Smooth muscle cell (in vitro differentiated cells): ENCODE measurements at regions not wholly inside any gene's neighbourhood (a gene's known extent, or its start where the extent isn't known, plus 50 kb on each side); places are given as distances from the start of the nearest gene placed in this dataset.

Experiments used
- DNase-seq: peaks from one replicate; lab custom pipeline; 2025; ENCODE audit not compliant: unreplicated experiment; lab: John Stamatoyannopoulos, UW
- H2AFZ ChIP-seq: fragments of 200-600 bp; sonication (generic); 2 replicates; pipeline ENCODE4 v1.6.0; 2016; ENCODE audit warnings: antibody characterized with exemption, low read depth, mild to moderate bottlenecking
- H3F3A ChIP-seq: fragments of 200-600 bp; sonication (generic); 2 replicates; pipeline ENCODE4 v1.6.0; 2017; ENCODE audit warnings: antibody characterized with exemption, low read depth
- H3K27ac ChIP-seq: fragments of 200-600 bp; sonication (generic); 2 replicates; pipeline ENCODE4 v1.5.1; 2016; ENCODE audit warnings: low read depth, mild to moderate bottlenecking
- H3K27me3 ChIP-seq: fragments of 200-600 bp; sonication (generic); 2 replicates; pipeline ENCODE4 v1.6.1; 2016; ENCODE audit warnings: low read depth, mild to moderate bottlenecking
- H3K36me3 ChIP-seq: fragments of 200-600 bp; sonication (generic); 2 replicates; pipeline ENCODE4 v1.5.1; 2016; ENCODE audit warnings: low read depth
- H3K4me1 ChIP-seq: fragments of 200-600 bp; sonication (generic); 2 replicates; pipeline ENCODE4 v1.5.1; 2016; ENCODE audit warnings: low read depth
- H3K4me2 ChIP-seq: fragments of 200-600 bp; sonication (generic); 2 replicates; pipeline ENCODE4 v1.6.0; 2016; ENCODE audit warnings: mild to moderate bottlenecking
- H3K4me3 ChIP-seq: fragments of 200-600 bp; sonication (generic); 2 replicates; pipeline ENCODE4 v1.5.1; 2016; ENCODE audit warnings: mild to moderate bottlenecking
- H3K79me2 ChIP-seq: fragments of 200-600 bp; sonication (generic); 2 replicates; pipeline ENCODE4 v1.6.0; 2016; ENCODE audit warnings: low read depth, mild to moderate bottlenecking
- H3K9ac ChIP-seq: fragments of 200-600 bp; sonication (generic); 2 replicates; pipeline ENCODE4 v1.6.0; 2016; ENCODE audit warnings: low read depth
- H3K9me3 ChIP-seq: fragments of 200-600 bp; sonication (generic); replicated peaks from 2 replicates; pipeline ENCODE4 v1.5.1; 2016; ENCODE audit warnings: low read depth
- H4K20me1 ChIP-seq: fragments of 200-600 bp; sonication (generic); 2 replicates; pipeline ENCODE4 v1.6.0; 2016; ENCODE audit warnings: low read depth
- WGBS: methylation state at CpG from one replicate; pipeline ENCODE4 v1.1.7; 2016; ENCODE audit warnings: low lambda C conversion rate; 5-methylcytosine and 5-hydroxymethylcytosine counted together
- TF ChIP-seq, protein P1 (sequence below): fragments of 200-600 bp; sonication (generic); IDR thresholded peaks from 2 replicates; pipeline ENCODE4 v1.5.1; 2017; ENCODE audit warnings: borderline replicate concordance, mild to moderate bottlenecking, antibody characterized with exemption; ENCODE audit not compliant: insufficient read depth, poor library complexity, severe bottlenecking

DNA sequence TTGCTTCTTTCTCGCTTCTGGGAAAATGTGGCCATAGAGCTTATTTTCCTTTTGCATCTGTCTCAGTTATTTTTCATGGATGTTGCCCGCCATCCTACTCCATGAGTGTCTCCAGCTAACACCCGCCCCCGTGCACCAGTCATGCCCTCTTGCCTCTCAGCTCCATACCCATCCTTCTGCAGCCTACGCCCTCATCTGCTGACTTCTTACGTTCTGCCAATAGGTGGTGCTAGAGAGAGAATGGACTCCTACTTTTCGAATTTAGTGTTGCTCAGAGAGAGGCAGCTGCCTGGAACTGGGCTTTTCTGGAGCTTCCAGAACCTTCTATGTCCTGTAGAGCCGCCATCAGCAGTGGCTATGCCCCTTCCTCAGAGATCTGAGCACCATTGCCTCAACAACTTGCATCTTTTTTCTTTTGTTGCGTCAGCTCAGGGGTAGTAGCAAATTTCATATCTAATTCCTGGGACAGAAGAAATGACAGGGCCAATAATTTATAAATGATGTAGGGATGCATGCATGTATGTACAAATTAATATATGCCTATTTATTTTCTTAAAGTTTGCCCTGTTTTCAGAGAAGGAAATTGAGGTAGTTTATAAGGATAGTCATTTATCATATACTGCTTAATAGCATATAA lies 119.7 kb upstream of the MYOCD start:
- Histone ChIP-seq H3K27ac (no peak overlapping the region), H4K20me1 (no peaks in the 10 kb centered on the region), H3K36me3 (no peaks in the 10 kb centered on the region), H3K79me2 (no peaks in the 10 kb centered on the region), H3K4me1 (peaks cover 6% of the 10 kb centered on the region), H3K4me3 (no peak overlapping the region), H3K4me2 (no peak overlapping the region), H3K9ac (no peak overlapping the region), H2AFZ (no peak overlapping the region), H3F3A (no peaks in the 10 kb centered on the region), H3K27me3 (no peaks in the 10 kb centered on the region), H3K9me3 (no peaks in the 10 kb centered on the region)
- 35% methylated on average over 9 of the region's 9 CpGs for WGBS
- DNase-seq, result no peak
- TF ChIP-seq, protein P1, sequence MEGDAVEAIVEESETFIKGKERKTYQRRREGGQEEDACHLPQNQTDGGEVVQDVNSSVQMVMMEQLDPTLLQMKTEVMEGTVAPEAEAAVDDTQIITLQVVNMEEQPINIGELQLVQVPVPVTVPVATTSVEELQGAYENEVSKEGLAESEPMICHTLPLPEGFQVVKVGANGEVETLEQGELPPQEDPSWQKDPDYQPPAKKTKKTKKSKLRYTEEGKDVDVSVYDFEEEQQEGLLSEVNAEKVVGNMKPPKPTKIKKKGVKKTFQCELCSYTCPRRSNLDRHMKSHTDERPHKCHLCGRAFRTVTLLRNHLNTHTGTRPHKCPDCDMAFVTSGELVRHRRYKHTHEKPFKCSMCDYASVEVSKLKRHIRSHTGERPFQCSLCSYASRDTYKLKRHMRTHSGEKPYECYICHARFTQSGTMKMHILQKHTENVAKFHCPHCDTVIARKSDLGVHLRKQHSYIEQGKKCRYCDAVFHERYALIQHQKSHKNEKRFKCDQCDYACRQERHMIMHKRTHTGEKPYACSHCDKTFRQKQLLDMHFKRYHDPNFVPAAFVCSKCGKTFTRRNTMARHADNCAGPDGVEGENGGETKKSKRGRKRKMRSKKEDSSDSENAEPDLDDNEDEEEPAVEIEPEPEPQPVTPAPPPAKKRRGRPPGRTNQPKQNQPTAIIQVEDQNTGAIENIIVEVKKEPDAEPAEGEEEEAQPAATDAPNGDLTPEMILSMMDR, result peak; percentile 76

DNA sequence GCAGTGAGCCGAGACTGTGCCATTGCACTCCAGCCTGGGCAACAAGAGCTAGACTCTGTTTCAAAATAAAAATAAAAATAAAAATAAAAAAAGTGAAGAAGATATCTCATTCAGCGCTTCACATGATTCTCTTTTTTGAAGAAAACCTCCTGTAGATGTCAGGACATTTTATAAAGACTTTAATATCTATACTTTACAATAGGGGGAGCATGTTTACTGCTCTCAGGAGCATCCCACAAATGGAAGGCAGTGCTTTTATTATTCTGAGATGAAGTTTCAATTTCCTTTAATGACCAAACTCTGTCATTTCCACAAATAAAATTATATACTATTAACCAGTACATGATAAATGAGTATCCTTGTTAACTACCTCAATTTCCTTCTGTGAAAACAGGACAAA lies 118.7 kb upstream of the MYOCD start:
- Histone ChIP-seq H2AFZ (no peak overlapping the region), H3K9ac (no peak overlapping the region)
- TF ChIP-seq, protein P1, result no peak

DNA sequence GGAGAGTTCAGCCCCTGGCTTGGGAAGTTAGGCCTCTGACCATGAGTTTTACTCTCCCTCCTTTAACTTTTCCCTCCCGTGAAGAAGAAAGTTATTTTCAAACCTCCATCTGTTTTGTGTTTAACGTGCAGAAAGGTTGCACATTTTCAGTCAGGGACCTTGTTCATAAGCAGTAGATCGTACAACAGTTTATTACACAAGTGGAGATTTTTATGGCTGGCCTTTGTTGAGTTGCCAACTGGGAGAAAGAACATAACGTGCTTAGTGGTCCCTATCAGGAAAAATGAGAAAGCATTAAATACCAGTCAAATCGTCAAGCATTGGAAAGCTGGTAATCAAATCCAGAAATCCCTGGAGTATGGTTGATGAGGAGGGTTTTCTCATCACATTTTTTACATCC lies 117.9 kb upstream of the MYOCD start:
- TF ChIP-seq, protein P1, result no peak
- Histone ChIP-seq H3K4me3 (no peak overlapping the region), H3K36me3 (no peaks in the 10 kb centered on the region), H3K27me3 (no peaks in the 10 kb centered on the region), H3K4me1 (peaks cover 6% of the 10 kb centered on the region), H3K9ac (no peak overlapping the region), H3K9me3 (no peaks in the 10 kb centered on the region), H3F3A (no peaks in the 10 kb centered on the region), H3K4me2 (no peak overlapping the region), H4K20me1 (no peaks in the 10 kb centered on the region), H3K79me2 (no peaks in the 10 kb centered on the region), H3K27ac (no peak overlapping the region), H2AFZ (no peak overlapping the region)
- WGBS, result 84% methylated on average over 5 of the region's 5 CpGs
- no peak for DNase-seq

More for the DNA sequence above, 118.7 kb upstream of the MYOCD start:
- no peak overlapping the region for H3K4me2 ChIP-seq
- no peaks in the 10 kb centered on the region for H3K79me2 ChIP-seq
- H3K36me3 ChIP-seq, result no peaks in the 10 kb centered on the region
- no peaks in the 10 kb centered on the region for H4K20me1 ChIP-seq
- no peak for DNase-seq
- H3K4me3 ChIP-seq, result no peak overlapping the region
- no peaks in the 10 kb centered on the region for H3F3A ChIP-seq
- H3K27me3 ChIP-seq, result no peaks in the 10 kb centered on the region
- WGBS, result 98% methylated on average over 2 of the region's 2 CpGs
- H3K4me1 ChIP-seq, result peaks cover 6% of the 10 kb centered on the region
- H3K27ac ChIP-seq, result no peak overlapping the region
- H3K9me3 ChIP-seq, result no peaks in the 10 kb centered on the region

DNA sequence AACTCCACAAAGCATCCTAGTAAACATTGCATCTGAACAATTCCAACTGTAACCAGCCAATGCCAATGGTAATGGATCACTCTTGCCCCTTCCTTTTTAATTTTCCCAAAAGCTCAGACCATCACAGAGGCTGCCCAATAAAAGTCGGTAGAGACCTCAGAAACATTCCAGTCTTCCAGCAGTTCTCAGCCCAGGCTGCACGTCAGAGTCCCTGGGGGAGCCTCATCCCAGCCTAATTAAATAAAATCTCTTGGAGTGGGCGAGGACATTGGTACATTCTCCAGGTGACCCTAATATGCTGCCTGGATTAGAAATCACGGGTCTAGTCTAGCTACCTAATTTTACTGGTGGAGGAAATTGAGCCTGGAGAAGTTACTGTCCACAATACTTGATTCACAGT lies 117.1 kb upstream of the MYOCD start:
- WGBS, result 42% methylated on average over 4 of the region's 4 CpGs
- Histone ChIP-seq H3K27ac (peak overlapping the region; percentile 43), H2AFZ (peak overlapping the region; percentile 2), H3K27me3 (no peaks in the 10 kb centered on the region), H3K79me2 (no peaks in the 10 kb centered on the region), H3K36me3 (no peaks in the 10 kb centered on the region), H3K4me2 (peak overlapping the region; percentile 76), H4K20me1 (no peaks in the 10 kb centered on the region), H3F3A (no peaks in the 10 kb centered on the region), H3K9ac (no peak overlapping the region), H3K4me1 (peaks cover 6% of the 10 kb centered on the region), H3K9me3 (no peaks in the 10 kb centered on the region), H3K4me3 (no peak overlapping the region)
- TF ChIP-seq, protein P1, result no peak
- no peak for DNase-seq
